HL-60/S4 treated with retinoic acid at 250 ng/mL for 4 days and 3 days (cell line): ENCODE measurements at regions not wholly inside any gene's neighbourhood (a gene's known extent, or its start where the extent isn't known, plus 50 kb on each side); places are given as distances from the start of the nearest gene placed in this dataset.
"Not testable (repeated sequence)": the region's sequence is repeated elsewhere in the genome, so short reads cannot be mapped to it uniquely, and the experiment has no call there.

ENCODE experiments used
- in situ Hi-C: fragments of 300-500 bp; cut with MboI; formaldehyde crosslinking; loops from 2 replicates; pipeline ENCODE4 v1.7.0; 2022; ENCODE audit warnings: low sequenced_read_pairs

GRCh38 chr15:99481951-99482230 is 83.9 kb upstream of the MEF2A start:
- in situ Hi-C loops: no loop called here

GRCh38 chr15:99482993-99483392 is 82.8 kb upstream of the MEF2A start:
- in situ Hi-C loops: no loop called here

GRCh38 chr15:99485153-99485961 is 80.4 kb upstream of the MEF2A start:
- in situ Hi-C loops: no loop called here

- in situ Hi-C loops: no loop called here
Observed at GRCh38 chr15:99485992-99486370, 79.8 kb upstream of the MEF2A start.

- in situ Hi-C loops: no loop called here
Observed at GRCh38 chr15:99486371-99487336, 79.1 kb upstream of the MEF2A start.

GRCh38 chr15:99487337-99487730 is 78.5 kb upstream of the MEF2A start:
- in situ Hi-C loops: no loop called here

GRCh38 chr15:99492275-99492674 is 73.5 kb upstream of the MEF2A start:
- in situ Hi-C loops: no loop called here

- in situ Hi-C loops: no loop called here
Observed at GRCh38 chr15:99492716-99493115, 73.1 kb upstream of the MEF2A start.

GRCh38 chr15:99493461-99493860 is 72.3 kb upstream of the MEF2A start:
- in situ Hi-C loops: no loop called here

- in situ Hi-C loops: not testable (repeated sequence)
Observed at GRCh38 chr15:99494536-99495233, 71.1 kb upstream of the MEF2A start.

GRCh38 chr15:99495430-99496301 is 70.1 kb upstream of the MEF2A start:
- in situ Hi-C loops: no loop called here

GRCh38 chr15:99496302-99496629 is 69.5 kb upstream of the MEF2A start:
- in situ Hi-C loops: no loop called here

- in situ Hi-C loops: loop anchor here (10.0 kb wide), 1 partner anchor 77 kb away; no protein-coding TSS in a partner anchor
Observed at GRCh38 chr15:99502182-99502581, 63.6 kb upstream of the MEF2A start.

- in situ Hi-C loops: loop anchor here (10.0 kb wide), 1 partner anchor 78 kb away; no protein-coding TSS in a partner anchor
Observed at GRCh38 chr15:99502661-99503060, 63.1 kb upstream of the MEF2A start.

GRCh38 chr15:99503411-99503810 is 62.4 kb upstream of the MEF2A start:
- in situ Hi-C loops: loop anchor here (10.0 kb wide), 1 partner anchor 79 kb away; no protein-coding TSS in a partner anchor

- in situ Hi-C loops: loop anchor here (10.0 kb wide), 1 partner anchor 79 kb away; no protein-coding TSS in a partner anchor
Observed at GRCh38 chr15:99504071-99504822, 61.5 kb upstream of the MEF2A start.

- in situ Hi-C loops: loop anchor here (10.0 kb wide), 1 partner anchor 80 kb away; no protein-coding TSS in a partner anchor
Observed at GRCh38 chr15:99504823-99505551, 60.8 kb upstream of the MEF2A start.

GRCh38 chr15:99506399-99506798 is 59.4 kb upstream of the MEF2A start:
- in situ Hi-C loops: loop anchor here (10.0 kb wide), 1 partner anchor 82 kb away; no protein-coding TSS in a partner anchor

- in situ Hi-C loops: loop anchor here (10.0 kb wide), 1 partner anchor 82 kb away; no protein-coding TSS in a partner anchor
Observed at GRCh38 chr15:99507016-99507503, 58.7 kb upstream of the MEF2A start.
